IMR-90 (cell line): ENCODE measurements at regions not wholly inside any gene's neighbourhood (a gene's known extent, or its start where the extent isn't known, plus 50 kb on each side); places are given as distances from the start of the nearest gene placed in this dataset.

Source experiments
- ATAC-seq: fragments of 200-7000 bp; cut with Tn5 transposase; 2 replicates; pipeline ENCODE4 v1.9.1; 2020; ENCODE audit warnings: low read depth, mild to moderate bottlenecking, moderate library complexity
- BruUV-seq: library from RNA; stranded (reverse); fragments of 400-500 nt; replicated peaks from 2 replicates; lab custom pipeline; 2021; lab: Mats Ljungman, UMichigan
- CTCF ChIA-PET: fragments of 300-600 bp; formaldehyde crosslinking; extraction: SDS; loops from one replicate; lab custom pipeline; 2021; ENCODE audit warnings: antibody characterized with exemption; lab: Yijun Ruan, JAX
- POLR2A ChIA-PET: fragments of 300-600 bp; sonication (Branson Sonifier 250); formaldehyde crosslinking; loops from one replicate; lab custom pipeline; 2022; ENCODE audit warnings: antibody characterized with exemption; ENCODE audit not compliant: unreplicated experiment; lab: Charles Lee
- DNase-seq: peaks from one replicate; pipeline ENCODE4 v3.0.0; 2013
- H2AFZ ChIP-seq: replicated peaks from 2 replicates; pipeline ENCODE3; 2013; ENCODE audit warnings: low read length, mild to moderate bottlenecking; ENCODE audit not compliant: poor library complexity
- H2AK5ac ChIP-seq: 2 replicates; pipeline ENCODE4 v1.6.1; 2013; ENCODE audit warnings: low read depth, low read length, inconsistent platforms
- H2AK9ac ChIP-seq: replicated peaks from 2 replicates; pipeline ENCODE3; 2013; ENCODE audit warnings: mild to moderate bottlenecking, low read depth, low read length, moderate library complexity; ENCODE audit not compliant: poor library complexity
- H2BK120ac ChIP-seq: 2 replicates; pipeline ENCODE4 v1.6.1; 2013; ENCODE audit warnings: low read depth, low read length, inconsistent platforms
- H2BK15ac ChIP-seq: 3 replicates; pipeline ENCODE4 v1.6.1; 2013; ENCODE audit warnings: low read depth, low read length, inconsistent platforms
- H2BK20ac ChIP-seq: 2 replicates; pipeline ENCODE4 v1.6.1; 2013; ENCODE audit warnings: low read depth, mild to moderate bottlenecking, inconsistent platforms, low read length, moderate library complexity
- H2BK5ac ChIP-seq: 2 replicates; pipeline ENCODE4 v1.6.1; 2013; ENCODE audit warnings: mild to moderate bottlenecking, low read depth, low read length, inconsistent platforms; ENCODE audit not compliant: poor library complexity, severe bottlenecking
- H3K14ac ChIP-seq: replicated peaks from 2 replicates; pipeline ENCODE4 v1.6.1; 2013; ENCODE audit warnings: low read depth, low read length, inconsistent platforms
- H3K18ac ChIP-seq: 2 replicates; pipeline ENCODE4 v1.6.1; 2013; ENCODE audit warnings: low read depth, low read length, control low read depth
- H3K23ac ChIP-seq: 2 replicates; pipeline ENCODE4 v1.6.1; 2013; ENCODE audit warnings: low read depth, low read length, inconsistent platforms
- H3K27ac ChIP-seq: 2 replicates; pipeline ENCODE4 v1.5.1; 2013; ENCODE audit warnings: mild to moderate bottlenecking, control low read depth, low read length; ENCODE audit not compliant: insufficient read depth
- H3K27me3 ChIP-seq: 2 replicates; pipeline ENCODE4 v1.6.1; 2013; ENCODE audit warnings: low read length; ENCODE audit not compliant: control insufficient read depth, insufficient read depth
- H3K36me3 ChIP-seq: 2 replicates; pipeline ENCODE4 v1.6.1; 2013; ENCODE audit warnings: low read length, mixed read lengths; ENCODE audit not compliant: control insufficient read depth, insufficient read depth
- H3K4ac ChIP-seq: 2 replicates; pipeline ENCODE4 v1.6.1; 2013; ENCODE audit warnings: low read depth, low read length, inconsistent platforms
- H3K4me1 ChIP-seq: 2 replicates; pipeline ENCODE4 v1.6.1; 2013; ENCODE audit warnings: low read length, mixed read lengths; ENCODE audit not compliant: control insufficient read depth, insufficient read depth
- H3K4me2 ChIP-seq: 2 replicates; pipeline ENCODE4 v1.6.1; 2013; ENCODE audit warnings: low read depth, mild to moderate bottlenecking, control low read depth, low read length, moderate library complexity
- H3K4me3 ChIP-seq: 2 replicates; pipeline ENCODE4 v1.5.1; 2013; ENCODE audit warnings: low read depth, mild to moderate bottlenecking, control low read depth, low read length, moderate library complexity; ENCODE audit not compliant: insufficient read depth
- H3K56ac ChIP-seq: 2 replicates; pipeline ENCODE4 v1.6.1; 2013; ENCODE audit warnings: low read length, inconsistent platforms; ENCODE audit not compliant: insufficient read depth; ENCODE audit errors: extremely low read depth
- H3K79me1 ChIP-seq, 2 experiments: 2 replicates each; pipeline ENCODE4 v1.6.1; 2013; ENCODE audit warnings: low read length in 2 of 2, inconsistent platforms in 1 of 2, low read depth in 1 of 2
- H3K9ac ChIP-seq: 2 replicates; pipeline ENCODE4 v1.6.1; 2013; ENCODE audit warnings: low read depth, low read length, control low read depth
- H3K9me1 ChIP-seq: 2 replicates; pipeline ENCODE4 v1.6.1; 2013; ENCODE audit warnings: low read length, inconsistent platforms; ENCODE audit not compliant: insufficient read depth
- H3K9me3 ChIP-seq: 2 replicates; pipeline ENCODE4 v1.6.1; 2013; ENCODE audit warnings: low read length; ENCODE audit not compliant: control insufficient read depth, insufficient read depth
- H4K20me1 ChIP-seq: 2 replicates; pipeline ENCODE4 v1.6.1; 2013; ENCODE audit warnings: low read length, inconsistent platforms; ENCODE audit not compliant: insufficient read depth
- H4K5ac ChIP-seq: 2 replicates; pipeline ENCODE4 v1.6.1; 2013; ENCODE audit warnings: mild to moderate bottlenecking, low read depth, low read length, control low read depth
- H4K8ac ChIP-seq, 2 experiments: 2 replicates each; pipeline ENCODE4 v1.6.1; 2013; ENCODE audit warnings: low read depth in 2 of 2, low read length in 2 of 2, control low read depth in 1 of 2, inconsistent platforms in 1 of 2
- H4K91ac ChIP-seq: 2 replicates; pipeline ENCODE4 v1.6.1; 2013; ENCODE audit warnings: low read depth, low read length, inconsistent platforms; ENCODE audit not compliant: insufficient read depth
- CEBPB ChIP-seq: IDR thresholded peaks from 2 replicates; pipeline ENCODE4 v1.6.1; 2012; ENCODE audit warnings: low read depth, low read length, improper control_type of control experiment
- CHD1 ChIP-seq: IDR thresholded peaks from 2 replicates; pipeline ENCODE4 v1.6.1; 2012; ENCODE audit warnings: low read depth, low read length, improper control_type of control experiment
- FOS ChIP-seq: fragments of 150-350 bp; IDR thresholded peaks from 2 replicates; pipeline ENCODE4 v1.6.1; 2016; ENCODE audit warnings: low read depth, low read length
- MAZ ChIP-seq: IDR thresholded peaks from 2 replicates; pipeline ENCODE4 v1.6.1; 2012; ENCODE audit warnings: low read depth, mild to moderate bottlenecking, low read length, improper control_type of control experiment, moderate library complexity, borderline replicate concordance
- MXI1 ChIP-seq: IDR thresholded peaks from 2 replicates; pipeline ENCODE4 v1.6.1; 2012; ENCODE audit warnings: low read depth, mild to moderate bottlenecking, low read length, moderate library complexity, borderline replicate concordance
- NFE2L2 ChIP-seq: fragments of 150-350 bp; IDR thresholded peaks from 2 replicates; pipeline ENCODE4 v1.6.1; 2016; ENCODE audit warnings: low read depth, mild to moderate bottlenecking, low read length
- POLR2A ChIP-seq: IDR thresholded peaks from 2 replicates; pipeline ENCODE4 v1.6.1; 2012; ENCODE audit warnings: mild to moderate bottlenecking, low read depth, low read length
- RAD21 ChIP-seq: IDR thresholded peaks from 2 replicates; pipeline ENCODE4 v1.6.1; 2012; ENCODE audit warnings: low read length, improper control_type of control experiment
- RCOR1 ChIP-seq: IDR thresholded peaks from 2 replicates; pipeline ENCODE4 v1.6.1; 2012; ENCODE audit warnings: mild to moderate bottlenecking, low read length, improper control_type of control experiment; ENCODE audit not compliant: insufficient replicate concordance
- RFX5 ChIP-seq: IDR thresholded peaks from 2 replicates; pipeline ENCODE4 v1.8.0; 2012; ENCODE audit warnings: low read depth, mild to moderate bottlenecking, low read length, moderate library complexity
- SMC3 ChIP-seq: fragments of 150-350 bp; IDR thresholded peaks from 2 replicates; pipeline ENCODE4 v1.6.1; 2016; ENCODE audit warnings: low read depth, mild to moderate bottlenecking, antibody characterized with exemption, low read length, moderate library complexity
- WGBS, 2 experiments: methylation state at CpG; one replicate each; pipeline versions ENCODE4 v1.1.5 to v1.1.7; 2013; ENCODE audit warnings: missing lambda C conversion rate in 2 of 2; ENCODE audit not compliant: insufficient read length in 1 of 2; ENCODE audit errors: extremely low coverage in 2 of 2; 5-methylcytosine and 5-hydroxymethylcytosine counted together
- dilution Hi-C: fragments of 300-500 bp; cut with HindIII; formaldehyde crosslinking; loops from one replicate; pipeline ENCODE4 v1.14.3; 2018; ENCODE audit warnings: low sequenced_read_pairs; ENCODE audit not compliant: unreplicated experiment
- in situ Hi-C: fragments of 300-500 bp; cut with MboI; formaldehyde crosslinking; loops from 3 replicates; pipeline ENCODE4 v1.14.3; 2019; ENCODE audit warnings: low sequenced_read_pairs, inconsistent platforms, mixed read lengths
- intact Hi-C: fragments of 100-400 bp; cut with micrococcal nuclease; formaldehyde crosslinking; loops from 2 replicates; pipeline ENCODE4 v1.10.0; 2022
- TF ChIP-seq, protein P1 (sequence below): fragments of 150-350 bp; IDR thresholded peaks from 2 replicates; pipeline ENCODE4 v1.6.1; 2017; ENCODE audit warnings: mild to moderate bottlenecking, antibody characterized with exemption, low read length, low read depth
- TF ChIP-seq, protein P2 (sequence below): conservative IDR thresholded peaks from 2 replicates; pipeline ENCODE4 v1.5.1; 2012; ENCODE audit warnings: mild to moderate bottlenecking, low read depth, low read length, improper control_type of control experiment

DNA sequence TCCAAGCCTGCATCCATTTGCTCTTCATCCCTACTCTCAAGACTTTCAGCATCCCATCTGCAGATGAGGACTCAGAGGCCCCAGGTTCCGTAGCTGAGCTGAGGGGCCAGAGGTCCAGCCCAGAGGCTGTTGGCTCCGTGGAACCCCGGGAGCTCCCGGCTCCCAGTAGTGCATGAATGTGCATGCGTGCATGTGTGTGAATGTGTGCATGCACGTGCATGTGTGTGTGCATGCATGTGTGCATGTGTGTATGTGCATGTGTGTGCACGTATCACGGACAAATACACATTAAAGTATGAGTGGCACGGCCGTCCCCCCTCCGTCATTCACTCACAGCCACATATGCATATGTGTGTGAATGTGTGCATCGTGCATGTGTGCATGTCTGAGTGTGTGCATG is 149.9 kb downstream of the KIF26A start:
- DNase-seq: no peak

More for the DNA sequence above, 149.9 kb downstream of the KIF26A start:
- Histone ChIP-seq H2BK5ac (no peak overlapping the region), H2BK15ac (no peak overlapping the region), H3K27me3 (no peaks in the 10 kb centered on the region), H4K5ac (no peak overlapping the region), H3K79me1 (no peaks in the 10 kb centered on the region), H2AK9ac (no peak overlapping the region), H2BK20ac (no peak overlapping the region), H4K20me1 (no peaks in the 10 kb centered on the region), H3K23ac (no peak overlapping the region), H3K18ac (no peak overlapping the region), H3K14ac (no peak overlapping the region), H4K91ac (no peak overlapping the region), H4K8ac (no peak overlapping the region), H3K36me3 (no peaks in the 10 kb centered on the region), H3K27ac (no peak overlapping the region), H2BK120ac (no peak overlapping the region), H3K56ac (no peak overlapping the region), H2AK5ac (no peak overlapping the region), H2AFZ (no peak overlapping the region), H3K9me1 (no peaks in the 10 kb centered on the region), H3K4me1 (no peaks in the 10 kb centered on the region), H3K9me3 (peaks cover 64% of the 10 kb centered on the region), H3K4me2 (no peak overlapping the region), H3K9ac (no peak overlapping the region), H3K4me3 (no peak overlapping the region), H3K4ac (no peak overlapping the region)
- BruUV-seq: no TSS peak
- intact Hi-C loops (no loop called here), in situ Hi-C loops (no loop called here), dilution Hi-C loops (no loop called here)
- no peak for ATAC-seq
- 90% methylated on average over 2 of the region's 12 CpGs; no CpG with 5 or more reads in 1 of the 2 experiments for WGBS, 2 experiments
- ChIA-PET POLR2A (no interaction called here), CTCF (no interaction called here)
- TF ChIP-seq RCOR1 (no peak), SMC3 (no peak), FOS (no peak), MAZ (no peak), RFX5 (no peak), MXI1 (no peak), NFE2L2 (no peak), RAD21 (no peak), CHD1 (no peak), POLR2A (no peak), CEBPB (no peak)
- TF ChIP-seq, protein P1, sequence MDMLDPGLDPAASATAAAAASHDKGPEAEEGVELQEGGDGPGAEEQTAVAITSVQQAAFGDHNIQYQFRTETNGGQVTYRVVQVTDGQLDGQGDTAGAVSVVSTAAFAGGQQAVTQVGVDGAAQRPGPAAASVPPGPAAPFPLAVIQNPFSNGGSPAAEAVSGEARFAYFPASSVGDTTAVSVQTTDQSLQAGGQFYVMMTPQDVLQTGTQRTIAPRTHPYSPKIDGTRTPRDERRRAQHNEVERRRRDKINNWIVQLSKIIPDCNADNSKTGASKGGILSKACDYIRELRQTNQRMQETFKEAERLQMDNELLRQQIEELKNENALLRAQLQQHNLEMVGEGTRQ: no peak
- TF ChIP-seq, protein P2, sequence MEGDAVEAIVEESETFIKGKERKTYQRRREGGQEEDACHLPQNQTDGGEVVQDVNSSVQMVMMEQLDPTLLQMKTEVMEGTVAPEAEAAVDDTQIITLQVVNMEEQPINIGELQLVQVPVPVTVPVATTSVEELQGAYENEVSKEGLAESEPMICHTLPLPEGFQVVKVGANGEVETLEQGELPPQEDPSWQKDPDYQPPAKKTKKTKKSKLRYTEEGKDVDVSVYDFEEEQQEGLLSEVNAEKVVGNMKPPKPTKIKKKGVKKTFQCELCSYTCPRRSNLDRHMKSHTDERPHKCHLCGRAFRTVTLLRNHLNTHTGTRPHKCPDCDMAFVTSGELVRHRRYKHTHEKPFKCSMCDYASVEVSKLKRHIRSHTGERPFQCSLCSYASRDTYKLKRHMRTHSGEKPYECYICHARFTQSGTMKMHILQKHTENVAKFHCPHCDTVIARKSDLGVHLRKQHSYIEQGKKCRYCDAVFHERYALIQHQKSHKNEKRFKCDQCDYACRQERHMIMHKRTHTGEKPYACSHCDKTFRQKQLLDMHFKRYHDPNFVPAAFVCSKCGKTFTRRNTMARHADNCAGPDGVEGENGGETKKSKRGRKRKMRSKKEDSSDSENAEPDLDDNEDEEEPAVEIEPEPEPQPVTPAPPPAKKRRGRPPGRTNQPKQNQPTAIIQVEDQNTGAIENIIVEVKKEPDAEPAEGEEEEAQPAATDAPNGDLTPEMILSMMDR: no peak
